GM06990 (cell line): ENCODE measurements at regions not wholly inside any gene's neighbourhood (a gene's known extent, or its start where the extent isn't known, plus 50 kb on each side); places are given as distances from the start of the nearest gene placed in this dataset.

Source experiments
- DNase-seq: peaks from one replicate; pipeline ENCODE4 v3.0.0-alpha.2; 2011; ENCODE audit not compliant: insufficient read length; ENCODE audit errors: extremely low read depth
- H3K27me3 ChIP-seq: replicated peaks from 2 replicates; pipeline ENCODE4 v1.6.0; 2011; ENCODE audit warnings: low read length; ENCODE audit not compliant: control insufficient read depth, insufficient read depth
- H3K36me3 ChIP-seq: 2 replicates; pipeline ENCODE4 v1.5.1; 2011; ENCODE audit warnings: low read length; ENCODE audit not compliant: control insufficient read depth, insufficient read depth
- H3K4me3 ChIP-seq: replicated peaks from 2 replicates; pipeline ENCODE4 v1.5.1; 2011; ENCODE audit warnings: low read depth, mild to moderate bottlenecking, control low read depth, low read length
- TF ChIP-seq, protein P1 (sequence below): IDR thresholded peaks from 2 replicates; pipeline ENCODE4 v1.5.1; 2011; ENCODE audit warnings: low read length, control low read depth, mild to moderate bottlenecking, inconsistent platforms; ENCODE audit not compliant: insufficient read depth, poor library complexity, severe bottlenecking

DNA sequence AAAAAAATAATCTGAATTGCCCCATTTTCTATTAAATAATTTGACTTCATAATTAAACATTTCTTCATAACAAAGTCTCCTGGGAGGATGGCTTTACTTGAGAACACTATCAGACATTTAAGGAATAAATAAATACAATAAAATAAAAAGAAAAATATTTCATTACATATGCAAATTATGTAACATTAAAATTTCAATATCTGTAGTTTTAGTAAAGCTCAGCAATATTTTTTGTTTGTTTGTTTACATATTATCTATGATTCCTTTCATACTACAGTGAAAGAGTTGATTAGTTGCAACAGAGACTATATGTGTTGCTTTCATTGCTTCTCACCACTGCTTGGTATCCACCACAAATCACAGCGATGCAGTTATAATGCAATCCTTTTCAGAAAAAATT is 474.9 kb upstream of the GJE1 start:
- Histone ChIP-seq H3K4me3 (no peak overlapping the region), H3K27me3 (no peaks in the 10 kb centered on the region), H3K36me3 (no peaks in the 10 kb centered on the region)
- no peak for DNase-seq
- TF ChIP-seq, protein P1, sequence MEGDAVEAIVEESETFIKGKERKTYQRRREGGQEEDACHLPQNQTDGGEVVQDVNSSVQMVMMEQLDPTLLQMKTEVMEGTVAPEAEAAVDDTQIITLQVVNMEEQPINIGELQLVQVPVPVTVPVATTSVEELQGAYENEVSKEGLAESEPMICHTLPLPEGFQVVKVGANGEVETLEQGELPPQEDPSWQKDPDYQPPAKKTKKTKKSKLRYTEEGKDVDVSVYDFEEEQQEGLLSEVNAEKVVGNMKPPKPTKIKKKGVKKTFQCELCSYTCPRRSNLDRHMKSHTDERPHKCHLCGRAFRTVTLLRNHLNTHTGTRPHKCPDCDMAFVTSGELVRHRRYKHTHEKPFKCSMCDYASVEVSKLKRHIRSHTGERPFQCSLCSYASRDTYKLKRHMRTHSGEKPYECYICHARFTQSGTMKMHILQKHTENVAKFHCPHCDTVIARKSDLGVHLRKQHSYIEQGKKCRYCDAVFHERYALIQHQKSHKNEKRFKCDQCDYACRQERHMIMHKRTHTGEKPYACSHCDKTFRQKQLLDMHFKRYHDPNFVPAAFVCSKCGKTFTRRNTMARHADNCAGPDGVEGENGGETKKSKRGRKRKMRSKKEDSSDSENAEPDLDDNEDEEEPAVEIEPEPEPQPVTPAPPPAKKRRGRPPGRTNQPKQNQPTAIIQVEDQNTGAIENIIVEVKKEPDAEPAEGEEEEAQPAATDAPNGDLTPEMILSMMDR = no peak

GRCh38 chr6:141653590-141653989 is 479.1 kb upstream of the GJE1 start:
- H3K27me3 ChIP-seq = no peaks in the 10 kb centered on the region
- TF ChIP-seq, protein P1 = no peak
- H3K4me3 ChIP-seq = no peak overlapping the region
- no peaks in the 10 kb centered on the region for H3K36me3 ChIP-seq
- DNase-seq = no peak

GRCh38 chr6:141641951-141642350 is 490.8 kb upstream of the GJE1 start:
- no peaks in the 10 kb centered on the region for H3K36me3 ChIP-seq
- H3K4me3 ChIP-seq = no peak overlapping the region
- TF ChIP-seq, protein P1 = no peak
- no peaks in the 10 kb centered on the region for H3K27me3 ChIP-seq
- DNase-seq = no peak

DNA sequence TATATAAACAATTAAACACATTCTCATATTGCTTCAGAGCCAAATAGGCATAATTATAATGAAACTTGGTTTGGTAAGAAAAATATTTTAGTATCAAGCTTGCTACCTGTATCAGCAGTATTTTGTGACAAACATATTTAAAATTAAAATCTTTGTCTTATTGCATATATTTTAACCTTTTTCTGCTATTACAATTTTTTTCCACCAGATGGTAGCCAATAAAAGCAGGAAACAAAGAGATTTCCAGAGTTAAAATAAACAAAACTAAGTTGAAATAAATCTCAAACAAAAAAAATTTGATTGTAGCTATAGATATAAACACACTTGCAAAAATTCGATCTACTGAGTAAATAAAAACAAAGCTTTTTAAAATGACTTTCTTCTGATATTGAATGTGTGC is 491.3 kb upstream of the GJE1 start:
- TF ChIP-seq, protein P1 = no peak
- Histone ChIP-seq H3K27me3 (no peaks in the 10 kb centered on the region), H3K4me3 (no peak overlapping the region), H3K36me3 (no peaks in the 10 kb centered on the region)
- DNase-seq = no peak

DNA sequence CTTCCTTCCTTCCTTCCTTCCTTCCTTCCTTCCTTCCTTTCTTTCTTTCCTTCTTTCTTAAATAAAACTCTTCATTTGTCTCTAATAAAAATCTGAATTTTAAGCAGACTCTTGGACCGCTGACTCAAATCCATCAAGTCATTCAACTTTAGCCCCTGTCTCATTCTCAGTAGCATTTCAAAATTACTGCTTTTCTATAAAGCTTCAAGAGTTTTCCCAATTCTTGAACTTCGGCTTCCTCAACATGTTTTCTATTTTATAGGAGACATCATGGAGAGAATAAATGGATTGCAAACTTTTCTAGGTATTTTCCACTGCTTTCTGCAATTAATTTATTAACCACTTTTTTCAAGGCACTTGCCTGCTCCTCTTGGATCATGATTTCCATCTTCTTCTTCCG is 497.1 kb upstream of the GJE1 start:
- H3K4me3 ChIP-seq = no peak overlapping the region
- H3K27me3 ChIP-seq = no peaks in the 10 kb centered on the region
- no peak for DNase-seq
- H3K36me3 ChIP-seq = no peaks in the 10 kb centered on the region
- TF ChIP-seq, protein P1 = no peak

- no peaks in the 10 kb centered on the region for H3K36me3 ChIP-seq
- no peaks in the 10 kb centered on the region for H3K27me3 ChIP-seq
- DNase-seq = no peak
- no peak overlapping the region for H3K4me3 ChIP-seq
- TF ChIP-seq, protein P1 = no peak
Measured at GRCh38 chr6:141634269-141634668, 498.5 kb upstream of the GJE1 start.
